GM21576 (cell line): ENCODE measurements at regions not wholly inside any gene's neighbourhood (a gene's known extent, or its start where the extent isn't known, plus 50 kb on each side); places are given as distances from the start of the nearest gene placed in this dataset.
"Not testable (repeated sequence)": the region's sequence is repeated elsewhere in the genome, so short reads cannot be mapped to it uniquely, and the experiment has no call there.

Experiments
- ATAC-seq: cut with Tn5 transposase; IDR thresholded peaks from one replicate; pipeline ENCODE4 v1.9.1; 2021; ENCODE audit warnings: mild to moderate bottlenecking, moderate library complexity; ENCODE audit not compliant: unreplicated experiment

GRCh38 chr7:106583706-106584690, 77.0 kb downstream of the CCDC71L start:
- no peak for ATAC-seq

GRCh38 chr7:106583100-106583499, 77.9 kb downstream of the CCDC71L start:
- no peak for ATAC-seq

GRCh38 chr7:106582365-106582764, 78.6 kb downstream of the CCDC71L start:
- ATAC-seq: no peak

- not testable (repeated sequence) for ATAC-seq
Observed at GRCh38 chr7:106579086-106579485, 81.9 kb downstream of the CCDC71L start.

GRCh38 chr7:106575138-106575823, 85.7 kb downstream of the CCDC71L start:
- no peak for ATAC-seq

- ATAC-seq: no peak
Observed at GRCh38 chr7:106573738-106574137, 87.2 kb downstream of the CCDC71L start.

GRCh38 chr7:106573125-106573663, 87.8 kb downstream of the CCDC71L start:
- no peak for ATAC-seq

GRCh38 chr7:106572394-106573124, 88.4 kb downstream of the CCDC71L start:
- no peak for ATAC-seq

GRCh38 chr7:106571563-106571962, 89.4 kb downstream of the CCDC71L start:
- no peak for ATAC-seq

GRCh38 chr7:106570948-106571418, 90.0 kb downstream of the CCDC71L start:
- ATAC-seq: no peak

- no peak for ATAC-seq
Observed at GRCh38 chr7:106570146-106570545, 90.8 kb downstream of the CCDC71L start.

GRCh38 chr7:106569500-106569929, 91.4 kb downstream of the CCDC71L start:
- no peak for ATAC-seq

GRCh38 chr7:106568680-106569499, 92.1 kb downstream of the CCDC71L start:
- ATAC-seq: no peak

- no peak for ATAC-seq
Observed at GRCh38 chr7:106568002-106568679, 92.8 kb downstream of the CCDC71L start.

GRCh38 chr7:106567204-106568001, 93.6 kb downstream of the CCDC71L start:
- not testable (repeated sequence) for ATAC-seq

GRCh38 chr7:106566672-106567071, 94.3 kb downstream of the CCDC71L start:
- ATAC-seq: no peak

- ATAC-seq: no peak
Observed at GRCh38 chr7:106566196-106566595, 94.8 kb downstream of the CCDC71L start.

- no peak for ATAC-seq
Observed at GRCh38 chr7:106565428-106565827, 95.5 kb downstream of the CCDC71L start.
